Hippocampal formation (tissue), 2 donors: ENCODE measurements at regions not wholly inside any gene's neighbourhood (a gene's known extent, or its start where the extent isn't known, plus 50 kb on each side); places are given as distances from the start of the nearest gene placed in this dataset.

Experiments used
- DNase-seq, 2 donors: peaks; one replicate each; lab custom pipeline; 2025; lab: John Stamatoyannopoulos, UW

- no peak for DNase-seq
Measured at GRCh38 chr5:57841676-57842363, 359.2 kb upstream of the ACTBL2 start.

- DNase-seq = no peak
Measured at GRCh38 chr5:57839437-57840079, 356.9 kb upstream of the ACTBL2 start.

GRCh38 chr5:57839025-57839424 is 356.4 kb upstream of the ACTBL2 start:
- no peak for DNase-seq

- DNase-seq = no peak
Measured at GRCh38 chr5:57836921-57837320, 354.3 kb upstream of the ACTBL2 start.

- DNase-seq = no peak
Measured at GRCh38 chr5:57836331-57836730, 353.7 kb upstream of the ACTBL2 start.

DNA sequence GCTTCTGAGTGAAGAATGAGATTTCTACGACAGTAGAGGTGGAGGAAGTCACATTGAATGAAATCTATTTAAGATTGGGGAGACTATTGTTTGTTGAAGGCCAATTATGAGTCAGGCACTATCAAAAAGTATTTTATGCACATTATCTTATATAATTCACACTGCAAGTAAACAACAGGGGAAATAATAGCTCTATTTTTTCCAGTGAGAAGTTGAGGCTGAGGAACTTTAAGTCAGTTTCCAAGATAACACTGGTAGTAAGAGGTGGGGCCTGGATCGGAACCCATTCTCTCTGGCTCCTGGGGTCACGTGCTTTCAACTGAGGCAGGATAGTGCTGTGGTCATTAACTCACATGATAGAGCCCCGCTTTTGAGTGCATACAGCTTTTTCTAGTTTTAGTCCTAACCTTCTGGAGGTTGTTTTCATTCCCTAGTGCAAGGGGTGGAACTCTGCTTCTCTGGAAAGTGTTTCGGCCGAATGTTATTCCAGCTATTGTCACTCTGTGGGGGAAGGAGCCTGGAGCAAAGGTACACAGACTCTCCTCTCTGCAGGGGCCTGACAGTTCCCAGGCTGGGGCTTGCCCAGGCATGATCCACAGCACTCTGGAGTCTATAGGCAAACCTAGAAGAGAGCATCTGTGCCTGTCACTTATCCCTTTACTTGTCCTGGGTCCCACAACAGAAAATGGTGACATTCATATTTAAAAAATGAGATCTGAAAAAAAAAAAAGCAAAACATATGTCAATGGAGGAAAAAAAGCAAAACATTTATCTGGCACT is 352.4 kb upstream of the ACTBL2 start:
- DNase-seq = no peak

GRCh38 chr5:57833489-57833888 is 350.9 kb upstream of the ACTBL2 start:
- no peak for DNase-seq

DNA sequence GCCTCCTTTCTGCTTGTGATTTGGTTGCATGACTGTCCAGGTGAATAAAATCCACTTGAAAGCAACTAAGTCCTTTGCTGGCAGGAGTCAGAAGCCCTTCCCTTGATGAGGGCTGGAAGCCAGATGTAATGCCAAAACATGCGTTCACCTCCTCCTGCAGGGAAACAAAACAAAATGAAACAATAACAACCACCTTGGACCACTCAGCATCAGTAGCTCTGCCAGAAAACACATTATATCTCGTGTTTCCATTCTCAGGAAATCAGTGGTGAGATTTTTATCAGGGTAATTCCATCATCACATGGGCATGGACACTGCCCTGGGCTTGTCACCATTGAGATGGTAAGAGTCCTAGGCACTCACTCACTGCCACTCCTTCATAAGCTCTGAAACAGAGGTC is 350.3 kb upstream of the ACTBL2 start:
- DNase-seq = no peak

- no peak for DNase-seq
Measured at GRCh38 chr5:57831932-57832331, 349.3 kb upstream of the ACTBL2 start.

DNA sequence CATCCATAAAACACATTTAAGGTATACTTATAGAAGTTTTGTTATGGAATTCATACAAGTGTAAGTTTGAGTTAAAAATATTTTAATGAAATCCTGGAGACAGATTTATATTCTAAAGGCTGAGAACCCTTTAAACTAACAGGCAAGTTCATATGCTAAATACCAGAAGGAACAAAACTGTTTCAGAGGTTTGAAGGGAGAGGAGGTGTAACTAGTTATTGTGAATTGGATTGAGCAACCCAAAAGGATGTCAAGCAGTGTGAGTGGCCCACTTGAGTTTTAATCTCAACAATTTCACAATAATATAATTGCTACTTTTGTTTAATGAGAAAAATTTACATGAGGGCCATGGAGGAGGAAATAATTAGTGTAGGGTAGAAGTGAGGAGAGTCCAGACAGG is 348.5 kb upstream of the ACTBL2 start:
- DNase-seq = no peak

DNA sequence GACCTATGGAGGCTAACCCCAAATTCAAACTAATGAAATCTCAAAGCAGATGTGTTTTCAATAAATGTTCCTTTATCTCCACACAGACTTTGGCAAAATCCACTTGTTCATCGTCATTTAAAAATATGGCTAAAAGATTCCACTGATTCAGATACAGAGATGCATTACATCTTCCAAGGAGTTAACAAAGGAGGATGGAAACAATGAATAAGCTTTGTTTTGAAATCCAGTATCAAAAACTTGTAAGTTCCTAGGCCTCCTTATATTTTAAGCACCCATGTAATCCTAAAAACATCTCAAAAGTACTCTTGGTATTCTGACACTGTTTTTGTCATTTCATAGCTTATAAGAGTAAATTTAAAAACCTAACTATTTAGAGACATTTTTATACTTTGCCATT is 345.6 kb upstream of the ACTBL2 start:
- DNase-seq = no peak

- DNase-seq = no peak
Measured at GRCh38 chr5:57825031-57825686, 342.5 kb upstream of the ACTBL2 start.

GRCh38 chr5:57824623-57825022 is 342.0 kb upstream of the ACTBL2 start:
- no peak for DNase-seq

DNA sequence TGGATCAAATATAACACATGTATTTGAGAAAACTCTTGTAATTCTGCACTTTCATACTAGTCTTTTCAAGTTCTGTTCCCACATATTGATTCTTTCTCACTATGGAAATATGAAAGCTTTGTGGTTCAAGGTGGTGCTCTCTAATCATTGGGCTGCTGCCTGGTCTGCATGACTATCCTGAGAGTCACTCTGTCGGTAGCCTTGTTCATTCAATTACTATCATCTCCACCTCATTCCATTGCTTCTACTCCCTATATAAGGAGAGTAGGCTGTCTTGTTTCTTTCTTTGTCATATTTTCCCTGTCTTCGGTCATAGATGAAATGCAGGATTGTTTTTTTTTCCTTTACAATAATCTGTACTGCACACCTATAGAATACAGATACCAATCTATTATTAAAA is 341.4 kb upstream of the ACTBL2 start:
- DNase-seq = no peak

DNA sequence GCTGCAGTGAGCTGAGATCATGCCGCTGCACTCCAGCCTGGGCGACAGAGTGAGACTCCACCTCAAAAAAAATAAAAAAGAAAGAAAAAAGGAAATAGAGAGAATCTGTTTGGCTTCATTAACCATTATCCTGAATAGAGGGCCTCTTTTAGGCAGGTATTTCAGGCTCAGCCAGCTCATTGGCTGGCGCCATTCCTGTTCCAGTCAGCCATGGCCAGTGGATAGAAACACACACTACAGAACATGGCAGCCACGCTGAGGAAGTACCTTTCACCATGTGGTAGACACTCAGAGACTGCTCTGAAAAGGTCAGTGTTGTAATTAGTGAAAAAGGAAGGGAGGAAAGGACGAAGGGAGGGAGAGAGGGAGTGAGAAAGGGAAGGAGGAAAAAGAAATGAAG is 340.0 kb upstream of the ACTBL2 start:
- no peak for DNase-seq

- DNase-seq = no peak
Measured at GRCh38 chr5:57818397-57818796, 335.8 kb upstream of the ACTBL2 start.

- DNase-seq = no peak
Measured at GRCh38 chr5:57817924-57818323, 335.3 kb upstream of the ACTBL2 start.

GRCh38 chr5:57817001-57817453 is 334.4 kb upstream of the ACTBL2 start:
- no peak for DNase-seq

DNA sequence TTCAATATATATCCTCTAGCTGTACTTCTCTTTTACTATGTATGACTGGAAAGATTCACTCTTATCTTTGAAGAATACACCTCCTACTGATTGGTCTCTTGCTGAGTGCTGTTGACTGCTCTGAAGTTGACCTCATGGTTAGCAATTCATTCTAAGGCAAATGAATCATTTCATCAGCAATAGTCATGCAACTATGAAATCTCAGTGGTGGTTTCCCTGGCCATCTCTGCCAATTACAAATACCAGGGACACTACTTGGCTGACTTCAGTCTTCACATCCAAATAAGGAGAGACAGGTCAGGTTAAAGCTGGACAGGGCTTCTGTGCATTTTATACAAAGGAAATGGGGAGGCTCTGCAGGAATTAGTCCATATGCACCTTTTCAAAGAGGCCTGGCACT is 333.5 kb upstream of the ACTBL2 start:
- DNase-seq = no peak

DNA sequence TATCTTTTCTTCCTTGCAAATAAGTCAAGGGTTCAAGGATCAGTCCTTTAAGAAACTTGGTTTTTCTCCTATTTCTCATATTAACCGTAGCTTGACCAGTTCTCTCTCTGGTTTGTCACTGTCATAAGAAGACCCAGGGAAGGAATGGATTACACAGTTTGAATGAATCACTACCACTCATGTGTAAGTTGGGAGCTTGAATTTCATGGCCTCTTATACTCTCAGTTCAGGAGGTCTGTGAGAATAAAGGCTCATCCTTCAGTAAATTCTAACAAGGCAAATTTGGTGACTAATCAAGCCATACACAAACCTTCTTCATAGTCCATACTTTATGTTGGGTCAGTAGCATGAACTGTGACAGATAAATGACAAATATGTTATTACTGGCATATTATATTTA is 323.1 kb upstream of the ACTBL2 start:
- no peak for DNase-seq

DNA sequence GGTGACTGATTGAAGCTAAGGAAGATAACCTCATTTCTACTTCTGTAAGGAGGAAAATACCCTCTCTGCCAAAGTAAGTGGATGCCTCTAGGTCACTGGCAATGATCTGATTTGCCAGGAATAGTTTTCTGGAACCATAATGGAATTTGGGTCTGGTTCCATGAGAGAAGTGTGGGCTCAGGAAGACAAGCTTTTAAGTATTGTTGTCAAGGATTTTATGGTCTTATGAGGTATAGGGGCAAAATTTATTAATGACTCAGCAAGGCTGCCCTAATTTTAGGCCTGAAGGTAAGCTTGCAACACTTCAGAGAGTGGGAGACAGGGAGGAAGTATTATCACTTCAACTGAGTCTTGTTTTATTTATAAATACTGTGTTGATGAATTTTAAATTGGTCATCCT is 322.6 kb upstream of the ACTBL2 start:
- no peak for DNase-seq

GRCh38 chr5:57804505-57804904 is 321.9 kb upstream of the ACTBL2 start:
- no peak for DNase-seq
